HG02840 (cell line): ENCODE measurements at regions not wholly inside any gene's neighbourhood (a gene's known extent, or its start where the extent isn't known, plus 50 kb on each side); places are given as distances from the start of the nearest gene placed in this dataset.
"Not testable (repeated sequence)": the region's sequence is repeated elsewhere in the genome, so short reads cannot be mapped to it uniquely, and the experiment has no call there.

Experiments used
- ATAC-seq: cut with Tn5 transposase; IDR thresholded peaks from one replicate; pipeline ENCODE4 v1.9.1; 2021; ENCODE audit warnings: mild to moderate bottlenecking, moderate library complexity, moderate number of reproducible peaks; ENCODE audit not compliant: unreplicated experiment, low FRiP score

- not testable (repeated sequence) for ATAC-seq
These were observed 61.0 kb downstream of the SPDYE17 start for GRCh38 chr7:76971201-76971600.

- ATAC-seq = not testable (repeated sequence)
These were observed 62.3 kb downstream of the SPDYE17 start for GRCh38 chr7:76969892-76970291.

GRCh38 chr7:76965731-76966548, 66.2 kb downstream of the SPDYE17 start:
- ATAC-seq = not testable (repeated sequence)

GRCh38 chr7:76964050-76964449, 68.1 kb downstream of the SPDYE17 start:
- ATAC-seq = not testable (repeated sequence)

GRCh38 chr7:76963061-76963460, 69.1 kb downstream of the SPDYE17 start:
- not testable (repeated sequence) for ATAC-seq

GRCh38 chr7:76960400-76960986, 71.7 kb downstream of the SPDYE17 start:
- not testable (repeated sequence) for ATAC-seq

GRCh38 chr7:76959573-76960399, 72.4 kb downstream of the SPDYE17 start:
- peak; percentile 97 for ATAC-seq

GRCh38 chr7:76956531-76956930, 75.6 kb downstream of the SPDYE17 start:
- not testable (repeated sequence) for ATAC-seq

GRCh38 chr7:76955124-76955523, 77.0 kb downstream of the SPDYE17 start:
- not testable (repeated sequence) for ATAC-seq

- peak; percentile 63 for ATAC-seq
These were observed 87.6 kb downstream of the SPDYE17 start for GRCh38 chr7:76944603-76945002.

- not testable (repeated sequence) for ATAC-seq
These were observed 90.1 kb downstream of the SPDYE17 start for GRCh38 chr7:76941809-76942765.

- not testable (repeated sequence) for ATAC-seq
These were observed 94.4 kb downstream of the SPDYE17 start for GRCh38 chr7:76937781-76938180.

- not testable (repeated sequence) for ATAC-seq
These were observed 94.8 kb downstream of the SPDYE17 start for GRCh38 chr7:76937330-76937729.

GRCh38 chr7:76936346-76936745, 95.8 kb downstream of the SPDYE17 start:
- not testable (repeated sequence) for ATAC-seq

- not testable (repeated sequence) for ATAC-seq
These were observed 97.5 kb downstream of the SPDYE17 start for GRCh38 chr7:76934711-76935110.

- not testable (repeated sequence) for ATAC-seq
These were observed 99.2 kb downstream of the SPDYE17 start for GRCh38 chr7:76932957-76933356.

- ATAC-seq = not testable (repeated sequence)
These were observed 100.7 kb downstream of the SPDYE17 start for GRCh38 chr7:76931441-76931840.

- not testable (repeated sequence) for ATAC-seq
These were observed 101.7 kb downstream of the SPDYE17 start for GRCh38 chr7:76930416-76930815.

- ATAC-seq = not testable (repeated sequence)
These were observed 103.4 kb downstream of the SPDYE17 start for GRCh38 chr7:76928751-76929150.
